ENCODE measurements at regions not wholly inside any gene's neighbourhood (a gene's known extent, or its start where the extent isn't known, plus 50 kb on each side); places are given as distances from the start of the nearest gene placed in this dataset.

DNA sequence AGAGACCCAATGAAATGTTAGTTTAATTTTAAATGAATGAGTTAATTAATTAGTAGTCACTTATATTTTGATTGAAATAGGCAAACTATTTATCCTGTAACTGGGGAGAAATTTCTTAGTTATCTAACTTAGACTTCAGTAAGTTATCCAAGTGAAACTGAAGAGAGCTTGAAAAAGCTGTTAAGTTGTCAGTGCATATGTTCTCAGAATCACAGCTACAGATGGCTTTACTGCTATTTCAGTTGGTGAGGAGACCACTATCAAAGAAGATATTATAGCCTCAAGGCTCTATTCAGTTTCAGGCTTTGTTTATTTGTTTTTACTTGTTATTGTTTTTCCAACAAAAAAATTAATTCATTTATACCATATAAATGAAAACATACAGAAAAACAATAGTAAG is 404.1 kb downstream of the C6orf118 start (continued):
- TF ChIP-seq ZNF431 (CRISPR knock-in tag; IDR thresholded peaks at IDR 0.05; ENCODE audit: borderline replicate concordance, low read depth) (no peak), ZBTB3 (CRISPR knock-in tag; IDR thresholded peaks at IDR 0.05; ENCODE audit: borderline replicate concordance, low read depth) (no peak), RFX1 (IDR thresholded peaks at IDR 0.05) (no peak), NRL (CRISPR knock-in tag; IDR thresholded peaks at IDR 0.05; ENCODE audit: borderline replicate concordance) (no peak), ZNF556 (CRISPR knock-in tag; IDR thresholded peaks at IDR 0.05; ENCODE audit: borderline replicate concordance) (no peak), HCFC1 (IDR thresholded peaks at IDR 0.05; ENCODE audit: low read depth, low read length) (no peak)
- TF ChIP-seq, protein P1, sequence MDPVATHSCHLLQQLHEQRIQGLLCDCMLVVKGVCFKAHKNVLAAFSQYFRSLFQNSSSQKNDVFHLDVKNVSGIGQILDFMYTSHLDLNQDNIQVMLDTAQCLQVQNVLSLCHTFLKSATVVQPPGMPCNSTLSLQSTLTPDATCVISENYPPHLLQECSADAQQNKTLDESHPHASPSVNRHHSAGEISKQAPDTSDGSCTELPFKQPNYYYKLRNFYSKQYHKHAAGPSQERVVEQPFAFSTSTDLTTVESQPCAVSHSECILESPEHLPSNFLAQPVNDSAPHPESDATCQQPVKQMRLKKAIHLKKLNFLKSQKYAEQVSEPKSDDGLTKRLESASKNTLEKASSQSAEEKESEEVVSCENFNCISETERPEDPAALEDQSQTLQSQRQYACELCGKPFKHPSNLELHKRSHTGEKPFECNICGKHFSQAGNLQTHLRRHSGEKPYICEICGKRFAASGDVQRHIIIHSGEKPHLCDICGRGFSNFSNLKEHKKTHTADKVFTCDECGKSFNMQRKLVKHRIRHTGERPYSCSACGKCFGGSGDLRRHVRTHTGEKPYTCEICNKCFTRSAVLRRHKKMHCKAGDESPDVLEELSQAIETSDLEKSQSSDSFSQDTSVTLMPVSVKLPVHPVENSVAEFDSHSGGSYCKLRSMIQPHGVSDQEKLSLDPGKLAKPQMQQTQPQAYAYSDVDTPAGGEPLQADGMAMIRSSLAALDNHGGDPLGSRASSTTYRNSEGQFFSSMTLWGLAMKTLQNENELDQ (CRISPR knock-in tag; IDR thresholded peaks at IDR 0.05; ENCODE audit: borderline replicate concordance) = no peak
- TF ChIP-seq, protein P2, sequence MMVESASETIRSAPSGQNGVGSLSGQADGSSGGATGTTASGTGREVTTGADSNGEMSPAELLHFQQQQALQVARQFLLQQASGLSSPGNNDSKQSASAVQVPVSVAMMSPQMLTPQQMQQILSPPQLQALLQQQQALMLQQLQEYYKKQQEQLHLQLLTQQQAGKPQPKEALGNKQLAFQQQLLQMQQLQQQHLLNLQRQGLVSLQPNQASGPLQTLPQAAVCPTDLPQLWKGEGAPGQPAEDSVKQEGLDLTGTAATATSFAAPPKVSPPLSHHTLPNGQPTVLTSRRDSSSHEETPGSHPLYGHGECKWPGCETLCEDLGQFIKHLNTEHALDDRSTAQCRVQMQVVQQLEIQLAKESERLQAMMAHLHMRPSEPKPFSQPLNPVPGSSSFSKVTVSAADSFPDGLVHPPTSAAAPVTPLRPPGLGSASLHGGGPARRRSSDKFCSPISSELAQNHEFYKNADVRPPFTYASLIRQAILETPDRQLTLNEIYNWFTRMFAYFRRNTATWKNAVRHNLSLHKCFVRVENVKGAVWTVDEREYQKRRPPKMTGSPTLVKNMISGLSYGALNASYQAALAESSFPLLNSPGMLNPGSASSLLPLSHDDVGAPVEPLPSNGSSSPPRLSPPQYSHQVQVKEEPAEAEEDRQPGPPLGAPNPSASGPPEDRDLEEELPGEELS (CRISPR knock-in tag; IDR thresholded peaks at IDR 0.05) = no peak

DNA sequence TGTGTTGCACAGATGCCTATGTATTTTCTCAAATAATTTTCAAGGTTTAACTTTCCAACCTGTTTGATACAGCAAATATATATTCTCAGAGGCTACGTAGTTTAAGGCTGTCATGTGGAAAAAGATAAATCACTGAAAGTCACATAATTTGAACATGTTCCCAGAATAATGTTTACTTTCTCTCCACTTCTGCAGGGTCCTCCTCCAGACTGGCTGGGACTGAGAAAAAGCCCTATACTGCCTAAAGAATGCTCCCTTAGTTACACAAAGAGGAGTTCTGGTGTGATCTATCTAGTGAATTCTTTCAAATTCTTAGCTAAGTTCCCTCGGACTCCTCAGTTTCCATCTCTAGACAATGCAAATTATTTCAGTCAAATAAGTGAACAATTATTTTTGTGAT is 411.0 kb downstream of the C6orf118 start:
- POLR2A ChIA-PET = no interaction called here
- Histone ChIP-seq H3K36me3 (replicated peaks in 1 of 2; ENCODE audit: control insufficient read depth in 1 of 2, insufficient read depth in 2 of 2, low read length in 2 of 2) (no peaks in the 10 kb centered on the region), H3K27me3 (ENCODE audit: control insufficient read depth in 1 of 2, insufficient read depth in 2 of 2, low read length in 2 of 2) (no peaks in the 10 kb centered on the region), H3K4me3 (replicated peaks in 1 of 3; ENCODE audit: insufficient read depth in 1 of 3, low read depth in 2 of 3, low read length in 3 of 3) (no peak overlapping the region), H3K79me2 (ENCODE audit: insufficient read depth, low read length) (no peaks in the 10 kb centered on the region), H3K9me3 (ENCODE audit: low read length) (peaks cover 95% of the 10 kb centered on the region), H2AFZ (ENCODE audit: low read length) (no peak overlapping the region), H3K4me2 (ENCODE audit: low read depth, low read length) (no peak overlapping the region), H3K27ac (ENCODE audit: extremely low read length, insufficient read depth, low read length) (no peak overlapping the region), H4K20me1 (ENCODE audit: insufficient read depth, low read length) (no peaks in the 10 kb centered on the region), H3K9ac (ENCODE audit: insufficient read depth, low read depth, low read length) (no peak overlapping the region), H3K4me1 (ENCODE audit: insufficient read depth, low read length) (no peaks in the 10 kb centered on the region)
- no peak for DNase-seq (ENCODE audit: low spot score)
- intact Hi-C loops (cut with micrococcal nuclease; ENCODE audit: unreplicated experiment) = no loop called here
- 13% methylated on average over 2 of the region's 2 CpGs for WGBS (ENCODE audit: low lambda C conversion rate)
- FAIRE-seq = no peak
- in situ Hi-C loops (cut with HindIII; ENCODE audit: extremely low pct_ligation_motif_present, low pct_unique_long_range_greater_than_20kb) = no loop called here
- no TSS peak for BruUV-seq (replicated peaks)
- CTCF ChIA-PET (ENCODE audit: low intra/inter-chr PET ratio, low total read pairs) = no interaction called here
- no peak for ATAC-seq
- no peak for TF ChIP-seq ZNF12 (CRISPR knock-in tag; IDR thresholded peaks at IDR 0.05)
- no peak for TF ChIP-seq RBAK (CRISPR knock-in tag; IDR thresholded peaks at IDR 0.05)
- TF ChIP-seq ZNF850 (CRISPR knock-in tag; conservative IDR thresholded peaks at IDR 0.05) = no peak
- no peak for TF ChIP-seq ZNF224 (CRISPR knock-in tag; IDR thresholded peaks at IDR 0.05)
- no peak for TF ChIP-seq ONECUT2 (CRISPR knock-in tag; IDR thresholded peaks at IDR 0.05)
- TF ChIP-seq, protein P3, sequence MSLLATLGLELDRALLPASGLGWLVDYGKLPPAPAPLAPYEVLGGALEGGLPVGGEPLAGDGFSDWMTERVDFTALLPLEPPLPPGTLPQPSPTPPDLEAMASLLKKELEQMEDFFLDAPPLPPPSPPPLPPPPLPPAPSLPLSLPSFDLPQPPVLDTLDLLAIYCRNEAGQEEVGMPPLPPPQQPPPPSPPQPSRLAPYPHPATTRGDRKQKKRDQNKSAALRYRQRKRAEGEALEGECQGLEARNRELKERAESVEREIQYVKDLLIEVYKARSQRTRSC (CRISPR knock-in tag; IDR thresholded peaks at IDR 0.05; ENCODE audit: low read depth) = no peak
- TF ChIP-seq KLF12 (CRISPR knock-in tag; IDR thresholded peaks at IDR 0.05; ENCODE audit: borderline replicate concordance) = no peak
- no peak for TF ChIP-seq CCDC6 (CRISPR knock-in tag; IDR thresholded peaks at IDR 0.05)
- TF ChIP-seq NFRKB (IDR thresholded peaks at IDR 0.05) = no peak
- no peak for TF ChIP-seq ATAD3A (CRISPR knock-in tag; IDR thresholded peaks at IDR 0.05)
- no peak for TF ChIP-seq DNMT3B (CRISPR knock-in tag; conservative IDR thresholded peaks at IDR 0.05)
- TF ChIP-seq MTA1 (CRISPR knock-in tag; IDR thresholded peaks at IDR 0.05; ENCODE audit: borderline replicate concordance) = no peak

All from HepG2 (cell line).